Endothelial cell of umbilical vein (primary cell): ENCODE measurements at regions not wholly inside any gene's neighbourhood (a gene's known extent, or its start where the extent isn't known, plus 50 kb on each side); places are given as distances from the start of the nearest gene placed in this dataset.

Source experiments
- BruUV-seq: library from RNA; stranded (reverse); fragments of 400-500 nt; replicated peaks from 2 replicates; lab custom pipeline; 2021; lab: Mats Ljungman, UMichigan
- CTCF ChIA-PET: fragments of 300-600, 350-600 bp; sonication (Branson Sonifier 250); formaldehyde crosslinking; loops from one replicate; lab custom pipeline; 2021; ENCODE audit warnings: antibody characterized with exemption, inconsistent platforms; lab: Charles Lee
- POLR2A ChIA-PET: fragments of 300-600, 350-600 bp; sonication (Branson Sonifier 250); formaldehyde crosslinking; loops from one replicate; lab custom pipeline; 2021; ENCODE audit warnings: antibody characterized with exemption, inconsistent platforms; lab: Charles Lee
- DNase-seq: peaks from one replicate; pipeline ENCODE4 v3.0.0-alpha.2; 2011; ENCODE audit warnings: low read depth, low spot score
- FAIRE-seq: peaks from 2 replicates; lab custom pipeline; 2011; peaks lifted over from hg19 to GRCh38; lab: Jason Lieb, UNC
- H2AFZ ChIP-seq: 2 replicates; pipeline ENCODE4 v1.6.0; 2012; ENCODE audit warnings: low read depth, low read length, control low read depth, inconsistent platforms
- H3K27ac ChIP-seq: 2 replicates; pipeline ENCODE4 v1.5.1; 2011; ENCODE audit warnings: low read depth, mild to moderate bottlenecking, control low read depth, low read length, moderate library complexity; ENCODE audit not compliant: insufficient read depth
- H3K27me3 ChIP-seq, 2 experiments: 2 replicates each; pipeline versions ENCODE4 v1.6.0 to v1.6.1; 2011; ENCODE audit warnings: low read length in 2 of 2, mixed read lengths in 1 of 2; ENCODE audit not compliant: control insufficient read depth in 2 of 2, insufficient read depth in 2 of 2
- H3K36me3 ChIP-seq, 2 experiments: 2 replicates in 1 of 2; 3 replicates in 1 of 2; pipeline ENCODE4 v1.5.1; 2011; ENCODE audit warnings: low read length in 2 of 2, mild to moderate bottlenecking in 1 of 2, moderate library complexity in 1 of 2; ENCODE audit not compliant: control insufficient read depth in 2 of 2, insufficient read depth in 2 of 2; ENCODE audit errors: extremely low read depth in 1 of 2
- H3K4me1 ChIP-seq: 3 replicates; pipeline ENCODE4 v1.5.1; 2011; ENCODE audit warnings: mild to moderate bottlenecking, low read length; ENCODE audit not compliant: control insufficient read depth, insufficient read depth; ENCODE audit errors: extremely low read depth
- H3K4me2 ChIP-seq: 2 replicates; pipeline ENCODE4 v1.6.1; 2011; ENCODE audit warnings: low read length, control low read depth, mixed read lengths; ENCODE audit not compliant: insufficient read depth
- H3K4me3 ChIP-seq, 3 experiments: fragments of 200-600 bp in 1 of 3; sonication (generic), shearing (Covaris generic) in 1 of 3; replicated peaks in 1 of 3; 2 replicates each; pipeline ENCODE4 v1.5.1; 2011 to 2016; ENCODE audit warnings: control low read depth in 3 of 3, low read length in 3 of 3, mild to moderate bottlenecking in 2 of 3, inconsistent platforms in 1 of 3, low read depth in 1 of 3, moderate library complexity in 1 of 3; ENCODE audit not compliant: insufficient read depth in 1 of 3
- H3K79me2 ChIP-seq: 2 replicates; pipeline ENCODE4 v1.6.0; 2012; ENCODE audit warnings: low read length, inconsistent platforms; ENCODE audit not compliant: control insufficient read depth, insufficient read depth
- H3K9ac ChIP-seq: replicated peaks from 2 replicates; pipeline ENCODE3; 2011; ENCODE audit warnings: low read length, control low read depth; ENCODE audit not compliant: insufficient read depth; ENCODE audit errors: extremely low read depth
- H3K9me1 ChIP-seq: replicated peaks from 3 replicates; pipeline ENCODE4 v1.6.0; 2011; ENCODE audit warnings: mild to moderate bottlenecking, low read length; ENCODE audit not compliant: control insufficient read depth, insufficient read depth; ENCODE audit errors: extremely low read depth
- H3K9me3 ChIP-seq: replicated peaks from 2 replicates; pipeline ENCODE4 v1.5.1; 2012; ENCODE audit warnings: low read length, inconsistent platforms; ENCODE audit not compliant: control insufficient read depth, insufficient read depth
- H4K20me1 ChIP-seq: replicated peaks from 2 replicates; pipeline ENCODE3; 2011; ENCODE audit warnings: mild to moderate bottlenecking, low read length; ENCODE audit not compliant: control insufficient read depth, insufficient read depth; ENCODE audit errors: extremely low read depth
- EZH2 ChIP-seq: IDR thresholded peaks from 2 replicates; pipeline ENCODE4 v1.6.1; 2012; ENCODE audit warnings: borderline replicate concordance, low read depth, mild to moderate bottlenecking, moderate library complexity, low read length, inconsistent platforms; ENCODE audit not compliant: severe bottlenecking
- FOS ChIP-seq: IDR thresholded peaks from 2 replicates; pipeline ENCODE4 v1.6.1; 2011; ENCODE audit warnings: mild to moderate bottlenecking, low read length, moderate library complexity, borderline replicate concordance; ENCODE audit not compliant: insufficient read depth
- GATA2 ChIP-seq: IDR thresholded peaks from 2 replicates; pipeline ENCODE4 v1.7.0; 2011; ENCODE audit warnings: low read depth, mild to moderate bottlenecking, moderate library complexity, mixed read lengths, low read length; ENCODE audit not compliant: insufficient read length, insufficient read depth
- JUN ChIP-seq: IDR thresholded peaks from 2 replicates; pipeline ENCODE4 v1.6.1; 2011; ENCODE audit warnings: borderline replicate concordance, low read depth; ENCODE audit not compliant: insufficient read length, insufficient read depth
- MAX ChIP-seq: IDR thresholded peaks from 2 replicates; pipeline ENCODE4 v1.6.1; 2011; ENCODE audit not compliant: insufficient read depth, insufficient read length
- MYC ChIP-seq: IDR thresholded peaks from one replicate; pipeline ENCODE4 v1.6.1; 2011; ENCODE audit warnings: mild to moderate bottlenecking, low read depth, low read length
- POLR2A ChIP-seq: IDR thresholded peaks from 2 replicates; pipeline ENCODE4 v1.6.1; 2012; ENCODE audit warnings: low read depth, mild to moderate bottlenecking, control low read depth, low read length
- POLR2AphosphoS5 ChIP-seq: IDR thresholded peaks from 2 replicates; pipeline ENCODE4 v1.6.1; 2012; ENCODE audit warnings: low read depth, mild to moderate bottlenecking, control low read depth, low read length, moderate library complexity; ENCODE audit not compliant: insufficient read depth
- dilution Hi-C: fragments of 300-500 bp; cut with MboI; formaldehyde crosslinking; loops from one replicate; pipeline ENCODE4 v1.15.0; 2019; ENCODE audit warnings: low sequenced_read_pairs; ENCODE audit not compliant: extremely low pct_ligation_motif_present
- intact Hi-C: fragments of 100-400 bp; cut with micrococcal nuclease; formaldehyde crosslinking; loops from one replicate; pipeline ENCODE4 v1.10.0; 2022
- TF ChIP-seq, protein P1 (sequence below), 2 donors: IDR thresholded peaks; 1 replicate in 1 of 2; 2 replicates in 1 of 2; pipeline ENCODE4 v1.5.1; 2011; ENCODE audit warnings: low read length in 2 of 2, mild to moderate bottlenecking in 2 of 2, moderate library complexity in 2 of 2, control low read depth in 1 of 2, inconsistent platforms in 1 of 2, low read depth in 1 of 2; ENCODE audit not compliant: insufficient read depth in 1 of 2; ENCODE audit errors: extremely low read depth in 1 of 2

DNA sequence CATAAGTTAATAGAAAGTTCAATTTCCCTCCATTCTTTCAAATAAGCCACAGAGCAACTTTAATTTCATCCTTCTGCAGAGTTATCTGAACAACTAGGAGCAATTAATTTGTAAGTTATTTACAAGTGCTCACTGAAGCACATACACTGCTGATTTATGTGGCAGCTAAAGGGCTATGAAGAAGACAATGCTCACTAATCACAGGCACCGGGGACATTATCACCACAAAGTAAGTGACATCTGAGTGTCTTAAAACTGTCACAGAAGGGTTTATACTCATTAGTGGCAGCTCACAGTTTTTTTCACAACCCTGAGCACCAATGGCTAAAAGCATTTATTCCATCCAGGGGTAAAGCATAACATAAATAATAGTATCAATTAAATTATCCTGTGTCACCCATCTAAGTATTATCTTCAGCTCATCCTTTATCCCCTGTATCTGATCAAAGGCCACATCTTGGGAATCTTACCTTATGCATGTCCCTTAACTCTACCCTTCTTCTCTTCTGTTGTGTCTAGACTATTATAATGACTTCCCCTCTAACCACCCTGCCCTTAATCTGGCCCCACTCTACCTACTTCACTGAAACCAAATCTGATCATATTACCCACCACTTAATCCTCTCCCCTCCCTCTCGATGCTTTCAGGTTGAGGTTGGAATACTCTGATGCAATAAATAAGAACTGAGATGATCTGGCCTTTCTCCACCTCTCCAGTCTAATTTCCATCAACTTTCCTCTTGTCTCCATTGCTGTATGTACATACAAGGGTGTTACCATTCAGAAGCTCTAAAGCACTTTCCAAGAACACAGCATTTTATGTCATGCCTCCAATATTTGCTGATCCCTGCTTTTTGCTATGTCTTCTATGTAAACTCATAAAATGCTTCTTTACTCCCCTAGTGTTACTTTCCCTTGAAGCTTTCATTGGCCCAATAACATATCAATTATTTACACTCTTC, 252.7 kb downstream of the CASP12 start:
- H3K79me2 ChIP-seq: no peaks in the 10 kb centered on the region
- H4K20me1 ChIP-seq: no peaks in the 10 kb centered on the region
- dilution Hi-C loops (no loop called here), intact Hi-C loops (no loop called here)
- no peak for TF ChIP-seq POLR2AphosphoS5
- no peak for TF ChIP-seq JUN
- TF ChIP-seq, protein P1, sequence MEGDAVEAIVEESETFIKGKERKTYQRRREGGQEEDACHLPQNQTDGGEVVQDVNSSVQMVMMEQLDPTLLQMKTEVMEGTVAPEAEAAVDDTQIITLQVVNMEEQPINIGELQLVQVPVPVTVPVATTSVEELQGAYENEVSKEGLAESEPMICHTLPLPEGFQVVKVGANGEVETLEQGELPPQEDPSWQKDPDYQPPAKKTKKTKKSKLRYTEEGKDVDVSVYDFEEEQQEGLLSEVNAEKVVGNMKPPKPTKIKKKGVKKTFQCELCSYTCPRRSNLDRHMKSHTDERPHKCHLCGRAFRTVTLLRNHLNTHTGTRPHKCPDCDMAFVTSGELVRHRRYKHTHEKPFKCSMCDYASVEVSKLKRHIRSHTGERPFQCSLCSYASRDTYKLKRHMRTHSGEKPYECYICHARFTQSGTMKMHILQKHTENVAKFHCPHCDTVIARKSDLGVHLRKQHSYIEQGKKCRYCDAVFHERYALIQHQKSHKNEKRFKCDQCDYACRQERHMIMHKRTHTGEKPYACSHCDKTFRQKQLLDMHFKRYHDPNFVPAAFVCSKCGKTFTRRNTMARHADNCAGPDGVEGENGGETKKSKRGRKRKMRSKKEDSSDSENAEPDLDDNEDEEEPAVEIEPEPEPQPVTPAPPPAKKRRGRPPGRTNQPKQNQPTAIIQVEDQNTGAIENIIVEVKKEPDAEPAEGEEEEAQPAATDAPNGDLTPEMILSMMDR (IDR thresholded peaks at IDR 0.05; ENCODE audit: extremely low read depth in 1 of 2, insufficient read depth in 1 of 2, low read depth in 1 of 2, low read length in 2 of 2): no peak
- TF ChIP-seq FOS: no peak
- TF ChIP-seq GATA2: no peak
- TF ChIP-seq EZH2: no peak
- TF ChIP-seq MYC: no peak
- no peak for TF ChIP-seq POLR2A
- no peak for TF ChIP-seq MAX
- DNase-seq (no peak), FAIRE-seq (no peak)
- ChIA-PET POLR2A (no interaction called here), CTCF (interaction anchor here (0.8 to 1.2 kb wide), 2 partner anchors 16 to 1217 kb away, joined by 3 read pairs; no protein-coding TSS in a partner anchor)
- H2AFZ ChIP-seq: no peak overlapping the region
- H3K4me3 ChIP-seq: no peak overlapping the region
- no peak overlapping the region for H3K27ac ChIP-seq
- no peaks in the 10 kb centered on the region for H3K9me1 ChIP-seq
- no peaks in the 10 kb centered on the region for H3K27me3 ChIP-seq
- H3K4me2 ChIP-seq: no peak overlapping the region
- no TSS peak for BruUV-seq
- no peaks in the 10 kb centered on the region for H3K36me3 ChIP-seq
- no peak overlapping the region for H3K9ac ChIP-seq
- no peaks in the 10 kb centered on the region for H3K9me3 ChIP-seq
- no peaks in the 10 kb centered on the region for H3K4me1 ChIP-seq
